ENCODE measurements at regions not wholly inside any gene's neighbourhood (a gene's known extent, or its start where the extent isn't known, plus 50 kb on each side); places are given as distances from the start of the nearest gene placed in this dataset. TPM values are rescaled to one million over a fixed set of nuclear protein-coding genes. Genes with fewer than 3 reads are reported as not detected.

Small RNA genes lying in the stretch of these regions (microRNA-seq; reads per million reads assigned to microRNA genes)
- gene LINC00328-2P (ENCODE audit: insufficient read depth, insufficient read length), result not detected
- not detected for gene RNA5SP24 (ENCODE audit: insufficient read depth, insufficient read length)
- gene RNU6-55P (ENCODE audit: insufficient read depth, insufficient read length), result not detected
- gene RNU6-76P (ENCODE audit: insufficient read depth, insufficient read length), result not detected

Small RNA genes lying in the stretch of these regions (small RNA-seq; reads per million reads assigned to genes)
- 0 reads per million in 5 experiments for gene LINC00328-2P
- gene RNA5SP24, result 0 to 2.9 (median 0.08) reads per million in 5 experiments
- 0 reads per million in 5 experiments for gene RNU6-55P
- 0 reads per million in 5 experiments for gene RNU6-76P
